HG02870 (cell line): ENCODE measurements at regions not wholly inside any gene's neighbourhood (a gene's known extent, or its start where the extent isn't known, plus 50 kb on each side); places are given as distances from the start of the nearest gene placed in this dataset.
"Not testable (repeated sequence)": the region's sequence is repeated elsewhere in the genome, so short reads cannot be mapped to it uniquely, and the experiment has no call there.

Source experiments
- ATAC-seq: cut with Tn5 transposase; IDR thresholded peaks from one replicate; pipeline ENCODE4 v1.9.1; 2021; ENCODE audit warnings: mild to moderate bottlenecking, moderate library complexity; ENCODE audit not compliant: unreplicated experiment

GRCh38 chr1:73516451-73516850 lies 681.5 kb downstream of the LRRIQ3 start:
- no peak for ATAC-seq

GRCh38 chr1:73511038-73511437 lies 686.9 kb downstream of the LRRIQ3 start:
- no peak for ATAC-seq

- ATAC-seq, result no peak
Measured at GRCh38 chr1:73500154-73500553, 697.8 kb downstream of the LRRIQ3 start.

GRCh38 chr1:73499671-73500070 lies 698.3 kb downstream of the LRRIQ3 start:
- ATAC-seq, result no peak

- ATAC-seq, result no peak
Measured at GRCh38 chr1:73491621-73492020, 706.4 kb downstream of the LRRIQ3 start.

- no peak for ATAC-seq
Measured at GRCh38 chr1:73475316-73475870, 722.6 kb downstream of the LRRIQ3 start.

- ATAC-seq, result no peak
Measured at GRCh38 chr1:73472810-73473209, 725.2 kb downstream of the LRRIQ3 start.

- no peak for ATAC-seq
Measured at GRCh38 chr1:73467731-73468130, 730.2 kb downstream of the LRRIQ3 start.

GRCh38 chr1:73463873-73464272 lies 734.1 kb downstream of the LRRIQ3 start:
- no peak for ATAC-seq

GRCh38 chr1:73452522-73452921 lies 745.5 kb downstream of the LRRIQ3 start:
- no peak for ATAC-seq

GRCh38 chr1:73450668-73451067 lies 747.3 kb downstream of the LRRIQ3 start:
- not testable (repeated sequence) for ATAC-seq

- no peak for ATAC-seq
Measured at GRCh38 chr1:73411479-73411878, 786.5 kb downstream of the LRRIQ3 start.

GRCh38 chr1:73401666-73402065 lies 796.3 kb downstream of the LRRIQ3 start:
- ATAC-seq, result no peak

GRCh38 chr1:73382966-73383365 lies 815.0 kb downstream of the LRRIQ3 start:
- ATAC-seq, result no peak

GRCh38 chr1:73366734-73367413 lies 831.1 kb downstream of the LRRIQ3 start:
- no peak for ATAC-seq

GRCh38 chr1:73359001-73359400 lies 839.0 kb downstream of the LRRIQ3 start:
- ATAC-seq, result no peak

- ATAC-seq, result no peak
Measured at GRCh38 chr1:73356485-73356884, 841.5 kb downstream of the LRRIQ3 start.

GRCh38 chr1:73343947-73344346 lies 854.0 kb downstream of the LRRIQ3 start:
- ATAC-seq, result no peak

GRCh38 chr1:73333847-73334503 lies 864.0 kb downstream of the LRRIQ3 start:
- ATAC-seq, result no peak

- ATAC-seq, result no peak
Measured at GRCh38 chr1:73331726-73332125, 866.2 kb downstream of the LRRIQ3 start.

GRCh38 chr1:73327998-73328397 lies 870.0 kb downstream of the LRRIQ3 start:
- no peak for ATAC-seq

GRCh38 chr1:73327180-73327793 lies 870.7 kb downstream of the LRRIQ3 start:
- ATAC-seq, result no peak
